MM.1S (cell line): ENCODE measurements at regions not wholly inside any gene's neighbourhood (a gene's known extent, or its start where the extent isn't known, plus 50 kb on each side); places are given as distances from the start of the nearest gene placed in this dataset.

Source experiments
- DNase-seq: peaks from one replicate; pipeline ENCODE4 v3.0.0-alpha.2; 2015
- H2AFZ ChIP-seq: fragments of 300-600 bp; sonication (generic); 2 replicates; pipeline ENCODE4 v1.6.0; 2016; ENCODE audit warnings: antibody characterized with exemption, low read length
- H3F3A ChIP-seq: fragments of 300-600 bp; sonication (generic); 2 replicates; pipeline ENCODE4 v1.6.1; 2016; ENCODE audit warnings: mild to moderate bottlenecking, antibody characterized with exemption, low read length, moderate library complexity, mixed read lengths; ENCODE audit not compliant: insufficient read depth
- H3K27ac ChIP-seq: fragments of 300-600 bp; sonication (generic); 2 replicates; pipeline ENCODE4 v1.5.1; 2016; ENCODE audit warnings: mild to moderate bottlenecking, low read length
- H3K27me3 ChIP-seq: fragments of 300-600 bp; sonication (generic); replicated peaks from 2 replicates; pipeline ENCODE4 v1.6.0; 2016; ENCODE audit warnings: low read length; ENCODE audit not compliant: insufficient read depth
- H3K36me3 ChIP-seq: fragments of 300-600 bp; sonication (generic); replicated peaks from 2 replicates; pipeline ENCODE4 v1.6.1; 2016; ENCODE audit warnings: mild to moderate bottlenecking, low read length, mixed read lengths; ENCODE audit not compliant: insufficient read depth
- H3K4me1 ChIP-seq: fragments of 300-600 bp; sonication (generic); 2 replicates; pipeline ENCODE4 v1.6.1; 2016; ENCODE audit warnings: low read length, mixed read lengths
- H3K4me2 ChIP-seq: fragments of 300-600 bp; sonication (generic); 2 replicates; pipeline ENCODE4 v1.6.0; 2016; ENCODE audit warnings: low read depth, low read length
- H3K4me3 ChIP-seq: fragments of 300-600 bp; sonication (generic); 2 replicates; pipeline ENCODE4 v1.5.1; 2016; ENCODE audit warnings: low read length, mixed read lengths
- H3K79me2 ChIP-seq: fragments of 300-600 bp; sonication (generic); 2 replicates; pipeline ENCODE4 v1.6.1; 2016; ENCODE audit warnings: mixed run types, low read length, mixed read lengths
- H3K9ac ChIP-seq: fragments of 300-600 bp; sonication (generic); 2 replicates; pipeline ENCODE4 v1.6.1; 2016; ENCODE audit warnings: low read length, mixed read lengths
- H3K9me2 ChIP-seq: fragments of 300-600 bp; sonication (generic); replicated peaks from 2 replicates; pipeline ENCODE4 v1.6.1; 2016; ENCODE audit warnings: mild to moderate bottlenecking, low read length, mixed read lengths; ENCODE audit not compliant: insufficient read depth
- H3K9me3 ChIP-seq: fragments of 300-600 bp; sonication (generic); replicated peaks from 2 replicates; pipeline ENCODE4 v1.6.1; 2016; ENCODE audit warnings: mild to moderate bottlenecking, low read length, mixed read lengths; ENCODE audit not compliant: insufficient read depth
- H4K20me1 ChIP-seq: fragments of 300-600 bp; sonication (generic); 2 replicates; pipeline ENCODE4 v1.6.1; 2016; ENCODE audit warnings: mild to moderate bottlenecking, low read length, moderate library complexity, mixed read lengths; ENCODE audit not compliant: insufficient read depth
- EZH2 ChIP-seq: fragments of 300-600 bp; sonication (generic); optimal IDR thresholded peaks from 2 replicates; pipeline ENCODE3; 2017; ENCODE audit warnings: low read depth, mild to moderate bottlenecking, antibody characterized with exemption, low read length, mixed read lengths
- EZH2phosphoT487 ChIP-seq: fragments of 300-600 bp; sonication (generic); IDR thresholded peaks from 2 replicates; pipeline ENCODE4 v1.6.1; 2018; ENCODE audit warnings: antibody characterized with exemption, low read length
- TF ChIP-seq, protein P1 (sequence below): fragments of 300-600 bp; sonication (generic); IDR thresholded peaks from 2 replicates; pipeline ENCODE4 v1.5.1; 2016; ENCODE audit warnings: antibody characterized with exemption, low read length, mixed read lengths

DNA sequence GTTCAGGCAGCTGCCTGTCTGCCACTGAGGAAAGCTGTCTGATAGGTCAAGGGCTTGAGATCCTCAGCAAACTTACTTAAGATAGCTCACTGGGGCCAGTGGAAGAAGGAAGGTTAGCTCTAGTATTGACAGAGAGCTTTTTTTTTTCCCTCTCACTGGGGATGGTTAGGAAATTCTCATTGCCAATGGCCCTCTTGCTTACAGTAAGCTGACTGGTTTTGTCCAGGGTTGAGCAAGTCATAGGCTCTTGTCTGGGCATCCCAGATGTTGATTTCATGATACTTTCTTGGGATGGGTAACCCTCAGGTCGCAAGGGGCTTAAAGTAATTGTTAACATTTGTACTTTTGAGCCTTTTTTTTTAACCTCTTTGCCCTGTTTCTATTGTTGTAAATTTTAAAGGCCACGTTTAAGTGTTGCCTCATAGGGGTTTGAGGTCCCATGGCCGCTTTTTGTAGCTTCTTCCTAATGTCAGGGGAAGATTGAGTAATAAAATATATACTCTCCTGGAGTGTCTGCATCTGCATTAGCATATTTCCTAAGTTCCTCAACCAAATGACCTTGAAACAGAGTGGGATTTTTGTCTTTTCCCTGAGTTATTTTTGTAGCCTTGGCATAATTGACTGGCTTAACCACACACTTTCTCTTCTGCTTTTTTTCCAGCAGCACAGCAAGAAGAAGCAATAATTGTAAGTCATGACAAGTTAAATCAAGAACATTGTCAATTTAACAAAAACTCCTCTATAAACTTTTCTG, 716.0 kb downstream of the LRFN5 start:
- Histone ChIP-seq H3F3A (no peaks in the 10 kb centered on the region), H3K9me2 (no peaks in the 10 kb centered on the region), H3K4me3 (no peak overlapping the region), H3K9me3 (no peaks in the 10 kb centered on the region), H3K9ac (no peak overlapping the region), H4K20me1 (no peaks in the 10 kb centered on the region), H3K27ac (no peak overlapping the region), H3K4me1 (no peaks in the 10 kb centered on the region), H2AFZ (no peak overlapping the region), H3K79me2 (no peaks in the 10 kb centered on the region), H3K36me3 (no peaks in the 10 kb centered on the region), H3K4me2 (no peak overlapping the region), H3K27me3 (no peaks in the 10 kb centered on the region)
- DNase-seq: no peak
- no peak for TF ChIP-seq EZH2
- TF ChIP-seq EZH2phosphoT487: no peak
- TF ChIP-seq, protein P1, sequence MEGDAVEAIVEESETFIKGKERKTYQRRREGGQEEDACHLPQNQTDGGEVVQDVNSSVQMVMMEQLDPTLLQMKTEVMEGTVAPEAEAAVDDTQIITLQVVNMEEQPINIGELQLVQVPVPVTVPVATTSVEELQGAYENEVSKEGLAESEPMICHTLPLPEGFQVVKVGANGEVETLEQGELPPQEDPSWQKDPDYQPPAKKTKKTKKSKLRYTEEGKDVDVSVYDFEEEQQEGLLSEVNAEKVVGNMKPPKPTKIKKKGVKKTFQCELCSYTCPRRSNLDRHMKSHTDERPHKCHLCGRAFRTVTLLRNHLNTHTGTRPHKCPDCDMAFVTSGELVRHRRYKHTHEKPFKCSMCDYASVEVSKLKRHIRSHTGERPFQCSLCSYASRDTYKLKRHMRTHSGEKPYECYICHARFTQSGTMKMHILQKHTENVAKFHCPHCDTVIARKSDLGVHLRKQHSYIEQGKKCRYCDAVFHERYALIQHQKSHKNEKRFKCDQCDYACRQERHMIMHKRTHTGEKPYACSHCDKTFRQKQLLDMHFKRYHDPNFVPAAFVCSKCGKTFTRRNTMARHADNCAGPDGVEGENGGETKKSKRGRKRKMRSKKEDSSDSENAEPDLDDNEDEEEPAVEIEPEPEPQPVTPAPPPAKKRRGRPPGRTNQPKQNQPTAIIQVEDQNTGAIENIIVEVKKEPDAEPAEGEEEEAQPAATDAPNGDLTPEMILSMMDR: no peak

DNA sequence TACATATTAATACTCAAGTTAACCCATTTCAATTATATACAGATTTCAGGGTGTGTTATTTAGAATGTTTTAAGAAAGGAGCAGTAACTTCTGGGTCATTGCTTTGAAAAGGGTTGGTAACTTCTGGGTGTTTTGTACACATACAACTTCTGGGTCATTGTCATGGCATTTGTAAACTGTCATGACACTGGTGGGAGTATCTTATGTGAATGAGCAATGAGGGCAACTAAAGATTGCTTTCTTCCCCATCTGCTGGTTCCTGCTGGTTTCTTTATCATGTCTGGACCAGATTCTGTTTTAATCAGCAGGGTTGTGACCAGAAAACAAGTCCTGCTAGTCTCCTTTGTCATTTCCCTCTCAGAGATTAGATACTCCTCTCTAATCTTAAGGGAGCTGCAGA, 713.3 kb downstream of the LRFN5 start:
- Histone ChIP-seq H3K79me2 (no peaks in the 10 kb centered on the region), H3K27ac (no peak overlapping the region), H3K4me2 (no peak overlapping the region), H3K4me3 (no peak overlapping the region), H3K9me3 (no peaks in the 10 kb centered on the region), H3K27me3 (no peaks in the 10 kb centered on the region), H3K9ac (no peak overlapping the region), H3F3A (no peaks in the 10 kb centered on the region), H3K4me1 (no peaks in the 10 kb centered on the region), H3K9me2 (no peaks in the 10 kb centered on the region), H3K36me3 (no peaks in the 10 kb centered on the region), H2AFZ (no peak overlapping the region), H4K20me1 (no peaks in the 10 kb centered on the region)
- DNase-seq: no peak
- TF ChIP-seq EZH2phosphoT487 (no peak), EZH2 (no peak)
- TF ChIP-seq, protein P1: no peak

DNA sequence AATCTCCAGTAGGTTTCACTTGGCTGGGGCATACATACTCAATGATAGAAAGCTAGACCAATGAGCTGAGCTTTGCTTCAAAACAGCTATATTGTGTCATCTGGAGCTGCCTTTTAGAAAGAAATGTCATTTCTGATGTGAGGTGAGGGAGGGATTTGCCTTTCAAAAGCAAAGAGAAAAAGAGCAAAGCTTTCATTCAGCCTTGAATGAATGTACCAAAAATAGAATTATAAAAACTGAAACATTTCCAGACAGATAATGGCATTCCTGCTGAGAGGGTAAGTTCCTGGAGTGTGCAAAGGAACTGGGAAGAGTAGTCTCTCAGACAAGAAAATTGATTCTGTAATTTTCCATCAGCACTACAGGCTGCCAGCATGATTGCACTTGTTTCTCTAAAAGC, 710.0 kb downstream of the LRFN5 start:
- H3K9ac ChIP-seq: no peak overlapping the region

More for the DNA sequence above, 710.0 kb downstream of the LRFN5 start:
- Histone ChIP-seq H3K27me3 (no peaks in the 10 kb centered on the region), H3K4me1 (no peaks in the 10 kb centered on the region), H4K20me1 (no peaks in the 10 kb centered on the region), H3F3A (no peaks in the 10 kb centered on the region), H2AFZ (no peak overlapping the region), H3K4me2 (no peak overlapping the region), H3K9me3 (no peaks in the 10 kb centered on the region), H3K79me2 (no peaks in the 10 kb centered on the region), H3K9me2 (no peaks in the 10 kb centered on the region), H3K36me3 (no peaks in the 10 kb centered on the region), H3K4me3 (no peak overlapping the region), H3K27ac (no peak overlapping the region)
- TF ChIP-seq, protein P1: no peak
- no peak for TF ChIP-seq EZH2
- no peak for TF ChIP-seq EZH2phosphoT487
- DNase-seq: no peak
